ENCODE measurements at regions not wholly inside any gene's neighbourhood (a gene's known extent, or its start where the extent isn't known, plus 50 kb on each side); places are given as distances from the start of the nearest gene placed in this dataset.

DNA sequence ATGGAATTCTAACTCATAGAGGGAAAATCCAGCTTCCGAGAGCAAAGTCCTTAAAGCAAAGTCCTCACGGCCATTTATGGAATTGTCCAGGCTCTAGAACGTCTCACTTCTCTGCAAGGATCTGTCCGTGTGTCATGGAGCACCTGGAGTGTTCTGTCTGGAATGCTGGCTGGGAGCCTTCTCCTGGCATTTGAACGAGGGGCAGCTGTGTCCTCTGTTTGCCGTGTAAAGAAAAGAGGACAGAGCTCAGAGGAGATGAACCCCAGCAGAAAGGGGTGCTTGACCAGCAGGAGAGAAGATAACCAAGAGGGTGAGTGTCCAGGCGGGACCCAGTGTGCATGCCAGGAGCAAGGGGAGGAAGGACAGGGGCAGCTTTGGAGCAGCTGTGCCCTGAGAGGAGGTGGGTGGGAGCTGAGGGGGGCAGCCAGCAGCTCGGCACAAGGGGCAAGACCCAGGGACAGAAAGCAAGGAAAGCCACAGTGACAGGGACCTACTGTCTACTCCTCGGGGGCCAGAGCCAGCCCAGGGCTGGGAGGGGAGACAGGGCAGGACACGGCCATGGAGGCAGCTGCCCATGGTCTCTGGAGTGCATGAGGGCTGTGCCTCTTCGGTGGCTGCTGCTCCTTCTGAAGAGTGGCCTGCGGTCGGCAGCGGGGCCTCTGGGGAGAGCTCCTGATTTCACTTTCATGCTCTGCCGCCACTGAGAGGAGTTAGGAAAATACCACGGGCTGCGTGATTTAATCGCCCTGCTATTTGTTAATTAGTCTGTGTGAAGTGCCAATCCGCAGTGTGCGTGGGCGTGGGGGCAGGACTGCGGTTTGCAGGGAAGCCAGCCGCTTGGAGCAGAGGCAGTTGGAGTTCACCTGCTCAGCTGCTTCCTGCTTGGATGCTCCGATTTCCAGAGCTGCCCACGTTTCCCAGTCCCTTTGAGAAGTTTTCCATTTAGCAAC lies 149.3 kb upstream of the SHH start:
- 58 to 59% methylated on average over 25 of the region's 25 CpGs for WGBS, 2 donors
- ATAC-seq (no peak), DNase-seq (no peak)
- H3K4me1 ChIP-seq, result no peaks in the 10 kb centered on the region
- TF ChIP-seq, protein P1, sequence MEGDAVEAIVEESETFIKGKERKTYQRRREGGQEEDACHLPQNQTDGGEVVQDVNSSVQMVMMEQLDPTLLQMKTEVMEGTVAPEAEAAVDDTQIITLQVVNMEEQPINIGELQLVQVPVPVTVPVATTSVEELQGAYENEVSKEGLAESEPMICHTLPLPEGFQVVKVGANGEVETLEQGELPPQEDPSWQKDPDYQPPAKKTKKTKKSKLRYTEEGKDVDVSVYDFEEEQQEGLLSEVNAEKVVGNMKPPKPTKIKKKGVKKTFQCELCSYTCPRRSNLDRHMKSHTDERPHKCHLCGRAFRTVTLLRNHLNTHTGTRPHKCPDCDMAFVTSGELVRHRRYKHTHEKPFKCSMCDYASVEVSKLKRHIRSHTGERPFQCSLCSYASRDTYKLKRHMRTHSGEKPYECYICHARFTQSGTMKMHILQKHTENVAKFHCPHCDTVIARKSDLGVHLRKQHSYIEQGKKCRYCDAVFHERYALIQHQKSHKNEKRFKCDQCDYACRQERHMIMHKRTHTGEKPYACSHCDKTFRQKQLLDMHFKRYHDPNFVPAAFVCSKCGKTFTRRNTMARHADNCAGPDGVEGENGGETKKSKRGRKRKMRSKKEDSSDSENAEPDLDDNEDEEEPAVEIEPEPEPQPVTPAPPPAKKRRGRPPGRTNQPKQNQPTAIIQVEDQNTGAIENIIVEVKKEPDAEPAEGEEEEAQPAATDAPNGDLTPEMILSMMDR (IDR thresholded peaks at IDR 0.05), result no peak
- intact Hi-C loops (cut with DNase I), result no loop called here
- no peak overlapping the region for H3K27ac ChIP-seq
- H3K36me3 ChIP-seq, result no peaks in the 10 kb centered on the region
- peaks cover 0 to 44% (median 23%) of the 10 kb centered on the region in 7 donors for H3K27me3 ChIP-seq
- no peak overlapping the region for H3K4me3 ChIP-seq
- H3K9me3 ChIP-seq, result peaks cover 0 to 8% (median 0%) of the 10 kb centered on the region in 11 donors

DNA sequence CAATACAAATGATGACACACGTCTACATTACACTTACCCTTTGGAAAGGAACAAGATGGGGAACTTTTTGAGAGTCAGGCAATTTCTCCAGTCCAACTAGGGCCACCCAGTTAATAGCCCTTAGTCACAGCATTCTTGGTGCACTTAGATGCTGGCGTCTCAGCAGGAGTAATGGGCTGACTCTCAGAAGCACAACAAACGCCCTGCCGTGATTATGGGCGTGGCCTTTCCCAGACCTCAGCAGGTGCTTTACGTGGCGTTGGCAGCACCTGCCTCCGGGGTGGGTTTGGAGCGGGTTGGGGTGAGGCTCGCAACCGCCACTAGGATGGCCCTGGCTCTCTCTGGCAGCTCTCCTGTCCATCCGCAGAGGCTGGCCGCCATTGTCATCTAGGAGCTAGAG lies 147.6 kb upstream of the SHH start:
- no peaks in the 10 kb centered on the region for H3K4me1 ChIP-seq
- DNase-seq, result no peak
- intact Hi-C loops (cut with DNase I), result no loop called here
- TF ChIP-seq, protein P1 (IDR thresholded peaks at IDR 0.05), result no peak
- H3K27me3 ChIP-seq, result peaks cover 0 to 44% (median 23%) of the 10 kb centered on the region in 7 donors
- no peaks in the 10 kb centered on the region for H3K9me3 ChIP-seq
- H3K36me3 ChIP-seq, result no peaks in the 10 kb centered on the region
- WGBS, 2 donors, result 76 to 80% methylated on average over 13 of the region's 13 CpGs
- H3K27ac ChIP-seq, result no peak overlapping the region
- H3K4me3 ChIP-seq, result no peak overlapping the region
- ATAC-seq, result no peak

DNA sequence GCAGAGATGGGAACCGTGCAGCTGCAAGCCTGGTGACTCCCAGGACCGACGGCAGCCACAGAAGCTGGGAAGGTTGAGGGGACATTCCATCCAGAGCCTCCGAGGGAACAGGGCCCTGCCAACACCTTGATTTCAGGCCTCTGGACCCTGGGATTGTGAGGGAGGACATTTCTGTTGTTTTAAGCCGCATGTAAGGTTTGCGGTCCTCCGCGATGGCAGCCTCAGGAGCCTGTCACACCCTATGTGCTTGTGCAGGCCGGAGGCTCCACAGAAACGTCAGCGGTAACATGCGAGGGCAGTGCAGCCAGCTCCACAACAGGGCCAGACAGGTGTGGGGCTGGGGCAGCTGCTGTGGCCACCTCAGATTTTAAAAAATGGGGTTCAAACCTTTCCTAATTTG lies 144.7 kb upstream of the SHH start:
- intact Hi-C loops (cut with DNase I), result no loop called here
- no peak overlapping the region for H3K4me3 ChIP-seq
- no peak overlapping the region for H3K27ac ChIP-seq
- H3K27me3 ChIP-seq, result peaks cover 0 to 24% (median 16%) of the 10 kb centered on the region in 7 donors
- no peak for DNase-seq
- no peaks in the 10 kb centered on the region for H3K36me3 ChIP-seq
- ATAC-seq, result no peak
- no peaks in the 10 kb centered on the region for H3K4me1 ChIP-seq
- TF ChIP-seq, protein P1 (IDR thresholded peaks at IDR 0.05), result no peak
- no peaks in the 10 kb centered on the region for H3K9me3 ChIP-seq
- 78 to 79% methylated on average over 12 of the region's 12 CpGs for WGBS, 2 donors

DNA sequence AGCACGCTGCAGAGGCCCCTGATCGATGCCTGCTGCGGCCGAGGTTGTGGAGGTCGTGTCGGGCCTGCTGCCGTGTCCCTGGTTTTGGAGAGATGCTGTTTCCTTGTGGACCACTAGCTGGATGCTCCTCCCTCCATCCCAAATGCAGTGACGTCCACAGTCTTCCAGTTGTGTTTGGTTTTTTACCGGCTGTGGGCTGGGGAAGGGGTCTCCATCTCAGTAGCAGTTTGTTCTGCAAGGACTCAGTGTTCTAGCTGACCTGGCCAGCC lies 143.0 kb upstream of the SHH start:
- peaks cover 0 to 22% (median 7%) of the 10 kb centered on the region in 7 donors for H3K27me3 ChIP-seq
- WGBS, 2 donors, result 84 to 86% methylated on average over 9 of the region's 9 CpGs
- intact Hi-C loops (cut with DNase I), result no loop called here

More for the DNA sequence above, 143.0 kb upstream of the SHH start:
- TF ChIP-seq, protein P1 (IDR thresholded peaks at IDR 0.05), result no peak
- no peaks in the 10 kb centered on the region for H3K36me3 ChIP-seq
- H3K4me1 ChIP-seq, result no peaks in the 10 kb centered on the region
- no peak overlapping the region for H3K27ac ChIP-seq
- DNase-seq (no peak), ATAC-seq (no peak)
- H3K9me3 ChIP-seq, result no peaks in the 10 kb centered on the region
- no peak overlapping the region for H3K4me3 ChIP-seq

Measured in heart right ventricle (tissue), 16 donors.